ENCODE measurements at regions not wholly inside any gene's neighbourhood (a gene's known extent, or its start where the extent isn't known, plus 50 kb on each side); places are given as distances from the start of the nearest gene placed in this dataset.

DNA sequence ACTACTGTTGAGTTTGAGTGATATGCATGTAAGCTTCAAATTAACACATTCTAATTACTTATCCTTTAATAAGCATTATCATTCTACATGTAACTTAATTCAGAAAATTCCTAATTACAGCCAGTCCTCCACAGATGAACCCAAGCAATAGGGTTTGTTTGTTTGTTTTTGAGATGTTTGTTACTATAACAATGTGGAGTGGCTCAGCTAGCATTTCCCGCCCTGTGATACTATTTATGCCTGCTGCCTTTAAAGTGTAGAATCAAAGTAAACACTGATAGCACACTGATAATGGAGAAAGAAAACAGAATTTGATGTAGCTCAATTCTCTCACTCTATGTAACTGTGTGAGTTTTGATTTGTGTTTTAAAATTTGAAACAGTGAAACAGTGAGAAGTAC lies 105.1 kb upstream of the IGF1R start:
- DNase-seq (no peak), ATAC-seq (no peak)
- 78 to 85% methylated on average over 1 of the region's 1 CpG for WGBS, 2 donors
- Histone ChIP-seq H3K27me3 (no peaks in the 10 kb centered on the region), H3K4me1 (peaks cover 8% of the 10 kb centered on the region), H3K9me3 (no peaks in the 10 kb centered on the region), H3K4me3 (no peak overlapping the region), H3K27ac (no peak overlapping the region), H3K36me3 (replicated peaks in 1 of 2; ENCODE audit: insufficient read depth in 1 of 2, low read depth in 2 of 2) (no peaks in the 10 kb centered on the region)
- no peak for TF ChIP-seq POLR2A (IDR thresholded peaks at IDR 0.05)
- TF ChIP-seq, protein P1, sequence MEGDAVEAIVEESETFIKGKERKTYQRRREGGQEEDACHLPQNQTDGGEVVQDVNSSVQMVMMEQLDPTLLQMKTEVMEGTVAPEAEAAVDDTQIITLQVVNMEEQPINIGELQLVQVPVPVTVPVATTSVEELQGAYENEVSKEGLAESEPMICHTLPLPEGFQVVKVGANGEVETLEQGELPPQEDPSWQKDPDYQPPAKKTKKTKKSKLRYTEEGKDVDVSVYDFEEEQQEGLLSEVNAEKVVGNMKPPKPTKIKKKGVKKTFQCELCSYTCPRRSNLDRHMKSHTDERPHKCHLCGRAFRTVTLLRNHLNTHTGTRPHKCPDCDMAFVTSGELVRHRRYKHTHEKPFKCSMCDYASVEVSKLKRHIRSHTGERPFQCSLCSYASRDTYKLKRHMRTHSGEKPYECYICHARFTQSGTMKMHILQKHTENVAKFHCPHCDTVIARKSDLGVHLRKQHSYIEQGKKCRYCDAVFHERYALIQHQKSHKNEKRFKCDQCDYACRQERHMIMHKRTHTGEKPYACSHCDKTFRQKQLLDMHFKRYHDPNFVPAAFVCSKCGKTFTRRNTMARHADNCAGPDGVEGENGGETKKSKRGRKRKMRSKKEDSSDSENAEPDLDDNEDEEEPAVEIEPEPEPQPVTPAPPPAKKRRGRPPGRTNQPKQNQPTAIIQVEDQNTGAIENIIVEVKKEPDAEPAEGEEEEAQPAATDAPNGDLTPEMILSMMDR (IDR thresholded peaks at IDR 0.05): no peak
- intact Hi-C loops (cut with DNase I): no loop called here

DNA sequence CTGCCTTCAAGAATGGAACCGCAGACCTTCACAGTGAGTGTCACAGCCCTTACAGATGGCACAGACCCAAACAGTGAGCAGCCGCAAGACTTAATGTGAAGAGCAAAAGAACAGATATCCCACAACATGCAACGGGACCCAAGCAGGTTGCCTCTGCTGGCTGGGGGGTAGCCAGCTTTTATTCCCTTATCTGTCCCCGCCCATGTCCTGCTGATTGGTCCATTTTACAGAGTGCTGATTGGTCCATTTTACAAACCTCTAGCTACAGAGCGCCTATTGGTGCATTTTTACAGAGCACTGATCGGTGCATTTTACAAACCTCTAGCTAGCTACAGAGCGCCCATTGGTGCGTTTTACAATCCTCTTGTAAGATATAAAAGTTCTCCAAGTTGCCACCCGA lies 102.0 kb upstream of the IGF1R start:
- Histone ChIP-seq H3K9me3 (no peaks in the 10 kb centered on the region), H3K36me3 (replicated peaks in 1 of 2; ENCODE audit: insufficient read depth in 1 of 2, low read depth in 2 of 2) (no peaks in the 10 kb centered on the region), H3K4me1 (peaks cover 19% of the 10 kb centered on the region), H3K4me3 (no peak overlapping the region), H3K27ac (no peak overlapping the region), H3K27me3 (no peaks in the 10 kb centered on the region)
- WGBS, 2 donors: 87 to 94% methylated on average over 8 to 9 of the region's 9 CpGs
- intact Hi-C loops (cut with DNase I): no loop called here
- DNase-seq (no peak), ATAC-seq (no peak)
- no peak for TF ChIP-seq POLR2A (IDR thresholded peaks at IDR 0.05)
- TF ChIP-seq, protein P1 (IDR thresholded peaks at IDR 0.05): no peak

DNA sequence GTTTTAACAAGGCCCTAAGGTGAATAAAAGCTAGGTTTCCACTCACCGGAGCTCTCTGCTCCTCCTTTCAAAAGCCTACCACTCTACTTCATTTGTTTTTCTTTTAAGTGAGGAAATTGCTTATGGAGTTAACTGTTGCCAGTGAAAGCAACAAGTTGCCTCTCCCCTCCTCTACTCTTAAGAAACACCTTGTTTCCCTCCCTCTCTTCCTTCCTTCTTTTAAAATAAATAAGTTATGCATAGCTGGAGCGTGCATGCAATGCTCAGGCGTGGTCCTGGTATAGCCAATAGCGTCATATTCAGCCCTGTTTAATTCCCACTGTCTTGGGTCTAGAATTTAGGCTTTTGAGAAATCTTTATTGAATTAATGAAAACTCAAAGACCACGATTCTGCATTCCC lies 101.1 kb upstream of the IGF1R start:
- peaks cover 19% of the 10 kb centered on the region for H3K4me1 ChIP-seq
- ATAC-seq: no peak
- no peaks in the 10 kb centered on the region for H3K27me3 ChIP-seq
- intact Hi-C loops (cut with DNase I): no loop called here
- TF ChIP-seq, protein P1 (IDR thresholded peaks at IDR 0.05): no peak
- TF ChIP-seq POLR2A (IDR thresholded peaks at IDR 0.05): no peak
- no peaks in the 10 kb centered on the region for H3K9me3 ChIP-seq
- H3K27ac ChIP-seq: no peak overlapping the region
- no peak overlapping the region for H3K4me3 ChIP-seq
- no peak for DNase-seq
- H3K36me3 ChIP-seq (replicated peaks in 1 of 2; ENCODE audit: insufficient read depth in 1 of 2, low read depth in 2 of 2): no peaks in the 10 kb centered on the region
- 61 to 83% methylated on average over 5 of the region's 5 CpGs for WGBS, 2 donors

DNA sequence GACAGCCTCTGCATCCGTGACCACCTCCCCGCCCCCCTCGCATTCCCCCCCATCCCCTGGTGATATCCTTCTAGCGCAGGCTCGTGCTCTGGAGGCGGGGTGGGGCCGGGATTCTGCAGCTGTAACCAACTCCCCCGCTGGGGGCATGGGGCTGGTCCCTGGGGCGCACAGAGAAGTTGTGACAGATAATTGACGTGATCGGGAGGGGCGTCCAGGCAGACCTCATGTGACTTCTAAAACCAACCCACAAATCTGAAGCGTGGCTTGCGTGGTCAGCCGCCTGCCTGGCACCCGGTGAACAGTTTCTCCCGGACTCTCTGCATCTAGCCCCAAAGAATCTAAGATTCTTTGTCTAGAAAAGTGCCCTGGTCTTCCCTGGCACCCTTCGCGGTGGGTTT lies 100.6 kb upstream of the IGF1R start:
- 7 to 14% methylated on average over 7 to 18 of the region's 19 CpGs for WGBS, 2 donors
- peak overlapping the region; percentile 15 to 18 for H3K4me3 ChIP-seq
- no peaks in the 10 kb centered on the region for H3K27me3 ChIP-seq
- peak overlapping the region in 3 of 4 donors; percentile 72 to 75 (median 74) for H3K27ac ChIP-seq
- intact Hi-C loops (cut with DNase I): no loop called here
- DNase-seq: no peak
- no peaks in the 10 kb centered on the region for H3K36me3 ChIP-seq (replicated peaks in 1 of 2; ENCODE audit: insufficient read depth in 1 of 2, low read depth in 2 of 2)
- peak; percentile 20 for ATAC-seq
- TF ChIP-seq POLR2A (IDR thresholded peaks at IDR 0.05): no peak
- TF ChIP-seq, protein P1 (IDR thresholded peaks at IDR 0.05): no peak
- H3K9me3 ChIP-seq: no peaks in the 10 kb centered on the region
- H3K4me1 ChIP-seq: peaks cover 19% of the 10 kb centered on the region

DNA sequence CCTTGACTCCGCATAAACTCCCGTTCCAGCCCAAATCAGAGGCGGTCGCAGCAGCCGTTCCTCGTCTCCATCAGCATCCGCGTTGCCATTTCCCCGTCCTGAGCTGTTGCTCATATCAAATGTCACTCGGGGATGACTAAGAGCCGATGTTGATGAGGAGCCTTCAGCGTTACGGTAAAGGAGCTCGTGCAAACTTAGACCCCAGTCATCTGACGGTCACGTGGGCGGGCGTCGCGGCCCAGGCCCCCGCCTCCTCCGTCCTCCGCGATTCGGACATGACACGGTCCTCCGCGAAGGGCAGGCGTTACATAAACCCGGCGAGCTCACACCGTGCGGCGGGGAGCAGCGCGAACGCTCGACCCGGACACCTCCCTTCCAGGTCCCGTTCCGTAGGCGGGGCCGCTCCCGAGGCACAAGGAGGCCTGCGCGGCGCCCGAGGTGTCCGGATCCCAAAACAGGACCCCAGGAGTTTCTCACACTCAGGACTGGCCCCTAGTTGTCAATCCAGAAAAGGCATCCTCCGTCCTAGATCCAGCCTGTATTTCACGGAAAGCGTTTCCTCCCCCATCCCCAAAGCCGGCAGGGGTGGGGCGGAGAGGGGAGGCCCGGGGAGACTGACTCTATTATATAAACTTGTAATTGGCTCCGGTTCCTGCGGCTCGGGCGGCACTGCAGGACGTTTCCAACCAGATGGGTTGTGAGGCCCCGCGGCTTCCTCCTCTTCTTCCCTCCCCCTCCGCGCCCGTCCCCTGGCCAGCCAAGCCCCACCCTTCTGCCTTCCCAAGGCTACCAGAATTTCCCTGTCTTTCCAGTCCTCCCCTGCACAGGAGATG lies 100.0 kb upstream of the IGF1R start:
- WGBS, 2 donors: 0 to 2% methylated on average over 29 to 65 of the region's 65 CpGs
- intact Hi-C loops (cut with DNase I): no loop called here
- Histone ChIP-seq H3K36me3 (replicated peaks in 1 of 2; ENCODE audit: insufficient read depth in 1 of 2, low read depth in 2 of 2) (no peaks in the 10 kb centered on the region), H3K9me3 (no peaks in the 10 kb centered on the region), H3K4me1 (peaks cover 25% of the 10 kb centered on the region), H3K27ac (peak overlapping the region in 3 of 4 donors; percentile 72 to 75 (median 74)), H3K4me3 (peak overlapping the region; percentile 15 to 18), H3K27me3 (no peaks in the 10 kb centered on the region)
- peak; percentile 84 for ATAC-seq
- TF ChIP-seq POLR2A (IDR thresholded peaks at IDR 0.05): peak in 2 of 3 donors; percentile 66
- TF ChIP-seq, protein P1 (IDR thresholded peaks at IDR 0.05): peak in 4 of 7 experiments; percentile 4 to 21 (median 11)
- DNase-seq: peak; percentile 68 to 83 (median 70)
